Left forelimb (tissue), 1 donor: ENCODE measurements at regions not wholly inside any gene's neighbourhood (a gene's known extent, or its start where the extent isn't known, plus 50 kb on each side); places are given as distances from the start of the nearest gene placed in this dataset.

Experiments
- DNase-seq: peaks from one replicate; pipeline ENCODE4 v3.0.0-alpha.2; 2018; ENCODE audit warnings: low spot score

GRCh38 chr6:170149681-170150589 lies 140.9 kb downstream of the DLL1 start:
- DNase-seq: no peak

- no peak for DNase-seq
Observed at GRCh38 chr6:170148709-170149470, 142.0 kb downstream of the DLL1 start.

- DNase-seq: no peak
Observed at GRCh38 chr6:170147832-170148708, 142.8 kb downstream of the DLL1 start.

GRCh38 chr6:170147056-170147787 lies 143.7 kb downstream of the DLL1 start:
- DNase-seq: no peak

- peak; percentile 48 for DNase-seq
Observed at GRCh38 chr6:170146640-170147039, 144.2 kb downstream of the DLL1 start.

DNA sequence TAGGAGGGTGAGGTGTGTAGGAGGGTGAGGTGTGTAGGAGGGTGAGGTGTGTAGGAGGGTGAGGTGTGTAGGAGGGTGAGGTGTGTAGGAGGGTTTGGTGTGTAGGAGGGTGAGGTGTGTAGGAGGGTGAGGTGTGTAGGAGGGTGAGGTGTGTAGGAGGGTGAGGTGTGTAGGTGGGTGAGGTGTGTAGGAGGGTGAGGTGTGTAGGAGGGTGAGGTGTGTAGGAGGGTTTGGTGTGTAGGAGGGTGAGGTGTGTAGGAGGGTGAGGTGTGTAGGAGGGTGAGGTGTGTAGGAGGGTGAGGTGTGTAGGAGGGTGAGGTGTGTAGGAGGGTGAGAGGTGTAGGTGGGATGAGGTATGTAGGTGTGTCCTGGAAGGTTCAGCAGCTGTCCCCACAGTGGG lies 144.7 kb downstream of the DLL1 start:
- DNase-seq: peak; percentile 65

DNA sequence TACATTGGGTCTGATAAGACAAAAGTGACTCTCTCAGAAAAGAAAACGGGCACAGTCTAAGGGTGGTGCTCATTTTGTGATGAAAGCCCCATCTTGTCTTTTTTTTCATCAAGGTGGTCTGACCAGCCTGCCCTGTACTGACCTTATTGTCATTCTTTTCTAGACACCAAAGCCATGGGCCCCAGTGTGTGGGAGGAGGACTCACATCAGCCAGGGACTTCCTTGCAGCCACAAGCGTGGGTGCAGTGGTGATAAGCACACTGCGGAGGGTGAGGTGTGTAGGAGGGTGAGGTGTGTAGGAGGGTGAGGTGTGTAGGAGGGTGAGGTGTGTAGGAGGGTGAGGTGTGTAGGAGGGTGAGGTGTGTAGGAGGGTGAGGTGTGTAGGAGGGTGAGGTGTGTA lies 145.2 kb downstream of the DLL1 start:
- DNase-seq: peak; percentile 14

GRCh38 chr6:170145272-170145592 lies 145.6 kb downstream of the DLL1 start:
- DNase-seq: peak; percentile 50

DNA sequence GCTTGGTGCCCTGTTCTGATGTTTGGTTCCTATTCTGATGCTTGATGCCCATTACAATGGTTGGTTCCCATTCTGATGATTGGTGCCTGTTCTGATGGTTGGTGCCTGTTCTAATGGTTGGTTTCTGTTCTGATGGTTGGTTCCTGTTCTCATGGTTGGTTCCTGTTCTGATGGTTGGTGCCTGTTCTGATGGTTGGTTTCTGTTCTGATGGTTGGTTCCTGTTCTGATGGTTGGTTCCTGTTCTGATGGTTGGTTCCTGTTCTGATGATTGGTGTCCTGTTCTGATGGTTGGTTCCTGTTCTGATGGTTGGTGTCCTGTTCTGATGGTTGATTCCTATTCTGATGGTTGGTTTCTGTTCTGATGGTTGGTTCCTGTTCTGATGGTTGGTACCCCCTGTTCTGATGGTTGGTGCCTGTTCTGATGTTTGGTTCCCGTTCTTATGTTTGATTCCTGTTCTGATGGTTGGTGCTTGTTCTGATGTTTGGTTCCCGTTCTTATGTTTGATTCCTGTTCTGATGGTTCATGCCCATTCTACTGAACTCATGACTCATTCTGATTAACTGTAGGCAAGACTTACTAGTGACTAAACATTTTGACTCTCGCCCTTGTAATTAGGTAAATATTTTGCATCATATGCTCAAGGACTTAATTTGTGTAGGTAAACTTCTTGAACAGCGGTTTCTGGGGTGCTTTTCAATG lies 146.2 kb downstream of the DLL1 start:
- DNase-seq: no peak

DNA sequence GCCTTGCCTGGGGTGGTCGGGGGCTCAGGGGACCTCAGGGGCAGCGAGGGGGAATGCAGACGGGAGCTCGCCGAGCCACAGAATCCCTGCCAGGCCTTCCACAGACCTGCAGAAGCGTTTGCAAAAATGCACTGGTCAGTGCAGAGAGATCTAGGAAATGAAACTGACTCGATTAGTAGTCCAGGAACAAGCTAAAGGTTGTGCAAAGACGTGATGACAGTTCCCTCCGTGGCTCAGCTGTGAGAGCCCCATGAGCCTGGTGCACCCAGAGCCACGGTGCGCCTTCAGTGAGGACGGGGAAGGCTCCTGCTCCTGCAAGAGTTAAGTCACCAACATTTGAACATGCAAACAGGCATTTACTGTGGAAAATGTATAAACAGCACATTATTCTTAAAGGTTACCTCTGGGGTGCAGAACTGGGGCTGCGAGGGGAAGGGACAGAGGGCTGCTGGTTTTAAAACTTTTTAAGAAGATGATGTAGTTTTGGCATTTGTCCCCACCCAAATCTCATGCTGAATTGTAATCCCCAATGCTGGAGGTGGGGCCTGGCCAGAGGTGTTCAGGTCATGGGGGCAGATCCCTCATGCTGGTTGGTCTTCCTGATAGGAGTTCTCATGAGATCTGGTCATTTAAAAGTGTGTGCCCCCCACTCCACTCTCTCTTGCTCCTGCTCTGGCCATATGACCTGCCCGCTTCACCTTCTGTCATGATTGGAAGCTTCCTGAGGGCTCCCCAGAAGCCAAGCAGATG lies 147.3 kb downstream of the DLL1 start:
- DNase-seq: peak; percentile 42

- peak; percentile 4 for DNase-seq
Observed at GRCh38 chr6:170142559-170142958, 148.3 kb downstream of the DLL1 start.

DNA sequence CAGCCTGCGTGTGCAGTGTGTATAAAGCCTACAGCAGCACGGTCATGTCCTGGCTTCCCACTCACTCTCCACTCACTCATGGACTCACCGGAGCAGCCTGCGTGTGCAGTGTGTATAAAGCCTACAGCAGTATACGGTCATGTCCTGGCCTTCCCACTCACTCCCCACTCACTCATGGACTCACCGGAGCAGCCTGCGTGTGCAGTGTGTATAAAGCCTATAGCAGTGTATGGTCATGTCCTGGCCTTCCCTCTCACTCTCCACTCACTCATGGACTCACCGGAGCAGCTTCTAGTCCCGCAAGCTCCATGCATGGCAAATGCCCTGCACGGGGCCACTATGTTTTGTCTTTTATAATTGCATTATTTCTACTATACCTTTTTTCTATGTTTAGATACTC lies 149.8 kb downstream of the DLL1 start:
- peak; percentile 5 for DNase-seq

- no peak for DNase-seq
Observed at GRCh38 chr6:170140129-170140528, 150.7 kb downstream of the DLL1 start.

- peak; percentile 23 for DNase-seq
Observed at GRCh38 chr6:170139531-170139930, 151.3 kb downstream of the DLL1 start.

DNA sequence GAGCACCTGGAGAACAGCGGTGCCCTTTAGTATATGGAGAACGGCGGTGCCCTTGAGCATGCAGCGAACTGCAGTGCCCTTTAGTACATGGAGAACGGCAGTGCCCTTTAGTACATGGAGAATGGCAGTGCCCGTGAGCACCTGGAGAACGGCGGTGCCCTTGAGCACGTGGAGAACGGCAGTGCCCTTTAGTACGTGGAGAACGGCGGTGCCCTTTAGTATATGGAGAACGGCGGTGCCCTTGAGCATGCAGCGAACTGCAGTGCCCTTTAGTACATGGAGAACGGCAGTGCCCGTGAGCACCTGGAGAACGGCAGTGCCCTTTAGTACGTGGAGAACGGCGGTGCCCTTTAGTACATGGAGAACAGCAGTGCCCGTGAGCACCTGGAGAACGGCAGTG lies 151.8 kb downstream of the DLL1 start:
- DNase-seq: peak; percentile 18

DNA sequence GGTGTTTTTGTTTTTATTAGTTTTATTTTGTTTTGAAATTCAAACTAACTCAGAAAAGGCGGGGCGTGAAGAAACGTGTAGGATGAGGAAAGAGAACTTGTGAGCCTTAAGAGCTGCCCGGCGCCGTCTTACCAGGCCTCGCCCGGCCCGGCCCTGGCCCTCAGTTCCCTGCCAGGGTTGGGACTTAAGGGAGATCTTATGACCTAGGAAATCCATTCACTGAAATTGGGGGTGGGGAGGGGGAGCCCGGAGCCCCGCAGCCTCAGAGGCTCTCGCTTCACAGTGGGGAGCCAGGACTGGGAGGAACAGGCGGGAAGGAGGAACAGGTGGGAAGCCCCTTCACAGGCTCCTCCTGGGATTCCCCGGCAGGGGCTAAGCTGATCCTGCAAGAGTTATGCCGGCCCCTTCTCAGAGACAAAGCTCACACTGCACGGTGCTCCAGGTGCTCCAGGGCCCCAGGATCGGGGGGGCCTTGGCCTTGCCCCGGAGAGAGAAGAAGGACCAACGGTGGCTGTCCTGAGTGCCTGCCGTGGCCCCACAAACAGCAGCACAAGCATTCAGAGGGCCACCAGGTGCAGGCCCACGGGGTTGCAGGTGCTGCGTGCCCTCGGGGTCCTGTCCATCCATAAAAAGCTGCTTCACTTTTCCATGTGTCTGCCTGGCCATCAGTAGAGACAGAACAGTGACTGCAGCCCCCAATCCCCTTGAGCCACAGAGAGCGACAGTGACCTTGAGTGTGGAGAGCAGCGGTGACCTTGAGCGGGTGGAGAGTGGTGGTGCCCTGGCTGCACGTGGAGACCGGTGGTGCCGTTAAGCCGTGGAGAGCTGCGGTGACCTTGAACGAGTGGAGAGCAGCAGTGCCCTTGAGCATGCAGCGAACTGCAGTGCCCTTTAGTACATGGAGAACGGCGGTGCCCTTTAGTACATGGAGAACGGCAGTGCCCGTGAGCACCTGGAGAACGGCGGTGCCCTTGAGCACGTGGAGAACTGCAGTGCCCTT lies 152.7 kb downstream of the DLL1 start:
- DNase-seq: no peak

DNA sequence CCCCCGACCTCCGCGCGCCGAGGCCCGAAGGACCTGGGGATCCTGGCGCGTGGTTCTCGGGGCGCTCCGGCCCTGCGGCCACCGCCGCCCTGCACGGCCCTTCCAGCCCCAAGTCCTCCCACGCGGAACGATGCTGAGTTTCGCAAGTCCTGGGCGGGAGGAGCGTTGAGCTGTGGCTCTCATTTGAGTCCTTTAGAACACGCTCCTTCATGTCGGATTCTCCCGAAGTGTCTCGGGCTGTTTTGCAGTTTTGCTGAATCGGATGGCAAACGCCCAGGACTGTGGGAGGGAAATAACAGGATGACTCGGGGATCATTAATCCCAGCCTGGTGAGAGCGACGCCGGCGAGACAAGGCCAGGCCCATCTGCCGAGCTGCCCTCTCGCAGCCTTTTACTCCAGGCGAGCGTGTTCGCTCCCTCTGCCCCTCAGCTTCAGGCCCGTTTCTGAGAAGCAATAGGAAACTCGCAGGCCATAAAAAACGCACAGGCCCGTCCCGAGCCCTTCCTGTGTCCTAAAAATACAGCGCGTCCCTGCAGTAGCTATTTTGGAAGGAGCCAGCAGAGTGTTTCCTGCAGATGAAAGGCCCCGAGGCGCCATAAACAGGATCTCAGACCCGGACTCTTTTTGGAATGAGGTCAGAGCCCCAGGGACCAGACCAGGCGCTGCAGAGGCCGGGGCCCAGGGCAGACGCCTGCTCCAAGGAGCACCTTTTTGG lies 153.5 kb downstream of the DLL1 start:
- peak; percentile 64 for DNase-seq

DNA sequence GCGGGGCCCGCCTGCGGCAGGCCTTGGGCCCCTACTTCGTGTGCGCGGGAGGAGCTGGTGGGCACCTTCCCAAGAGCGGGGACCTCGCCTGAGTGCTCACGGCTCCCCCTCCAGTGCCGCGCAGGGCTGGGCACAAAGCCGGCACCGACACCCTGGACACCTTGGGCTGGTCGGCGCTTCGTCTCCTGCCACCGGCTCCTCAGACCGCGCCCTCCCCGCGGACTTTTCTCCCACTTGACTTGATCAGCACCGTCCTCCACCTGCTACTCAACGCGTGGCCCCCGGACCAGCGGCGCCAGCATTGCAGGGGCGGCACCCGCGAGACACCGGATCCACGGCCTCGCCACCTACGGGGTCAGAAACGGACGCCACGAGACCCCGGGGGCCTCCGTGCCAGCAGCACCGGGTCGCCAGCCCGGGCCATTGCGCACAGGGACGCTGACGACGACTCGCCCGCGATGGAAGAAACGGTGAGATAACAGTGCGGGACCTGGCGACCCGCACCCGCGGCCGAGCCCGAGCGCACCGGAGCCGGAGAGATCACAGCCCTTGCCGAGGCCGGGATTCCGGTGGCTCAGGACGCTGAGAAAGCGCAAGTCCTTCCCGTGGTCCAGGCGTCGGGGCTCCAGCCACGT lies 154.2 kb downstream of the DLL1 start:
- peak; percentile 63 for DNase-seq
